ENCODE measurements at regions not wholly inside any gene's neighbourhood (a gene's known extent, or its start where the extent isn't known, plus 50 kb on each side); places are given as distances from the start of the nearest gene placed in this dataset.

GRCh38 chrX:57204306-57204705 is 67.1 kb upstream of the SPIN2A start:
- Histone ChIP-seq H3K4me1 (ENCODE audit: control insufficient read depth, low read depth, low read length) (no peaks in the 10 kb centered on the region), H3K4me3 (ENCODE audit: low read length) (no peak overlapping the region), H3K27ac (ENCODE audit: low read depth, low read length) (no peak overlapping the region), H2BK120ac (ENCODE audit: low read depth, low read length) (no peak overlapping the region), H3K18ac (ENCODE audit: low read length) (no peak overlapping the region), H3K36me3 (ENCODE audit: control insufficient read depth, insufficient read depth, low read length) (no peaks in the 10 kb centered on the region), H2AK5ac (ENCODE audit: low read length) (no peak overlapping the region), H3K23ac (ENCODE audit: low read length) (no peak overlapping the region), H3K27me3 (ENCODE audit: insufficient read depth, low read length, poor library complexity) (no peaks in the 10 kb centered on the region), H3K9ac (ENCODE audit: low read length) (no peak overlapping the region), H3K79me2 (ENCODE audit: control insufficient read depth, insufficient read depth, low read length) (no peaks in the 10 kb centered on the region), H4K5ac (ENCODE audit: low read length) (no peak overlapping the region), H3K79me1 (ENCODE audit: low read length) (no peaks in the 10 kb centered on the region), H2BK15ac (replicated peaks; ENCODE audit: low read depth) (no peak overlapping the region), H3K56ac (ENCODE audit: low read length) (no peak overlapping the region), H2BK5ac (ENCODE audit: low read length) (no peak overlapping the region), H3K4me2 (ENCODE audit: low read length) (no peak overlapping the region), H3K4ac (ENCODE audit: low read depth, low read length) (no peak overlapping the region), H4K8ac (ENCODE audit: low read depth, low read length) (no peak overlapping the region)
- no CpG with 5 or more reads among the region's 1 CpG for WGBS (ENCODE audit: extremely low coverage, insufficient coverage, low lambda C conversion rate)
- no peak for DNase-seq

GRCh38 chrX:57211906-57212305 is 74.6 kb upstream of the FAAH2 start:
- Histone ChIP-seq H3K36me3 (ENCODE audit: control insufficient read depth, insufficient read depth, low read length) (no peaks in the 10 kb centered on the region), H3K4me3 (ENCODE audit: low read length) (no peak overlapping the region), H3K23ac (ENCODE audit: low read length) (no peak overlapping the region), H2BK120ac (ENCODE audit: low read depth, low read length) (no peak overlapping the region), H3K27me3 (ENCODE audit: insufficient read depth, low read length, poor library complexity) (no peaks in the 10 kb centered on the region), H2BK15ac (replicated peaks; ENCODE audit: low read depth) (no peak overlapping the region), H4K8ac (ENCODE audit: low read depth, low read length) (no peak overlapping the region), H3K79me2 (ENCODE audit: control insufficient read depth, insufficient read depth, low read length) (no peaks in the 10 kb centered on the region), H3K9ac (ENCODE audit: low read length) (no peak overlapping the region), H3K4ac (ENCODE audit: low read depth, low read length) (no peak overlapping the region), H3K18ac (ENCODE audit: low read length) (no peak overlapping the region), H3K56ac (ENCODE audit: low read length) (no peak overlapping the region), H4K5ac (ENCODE audit: low read length) (no peak overlapping the region), H3K79me1 (ENCODE audit: low read length) (no peaks in the 10 kb centered on the region), H3K4me1 (ENCODE audit: control insufficient read depth, low read depth, low read length) (no peaks in the 10 kb centered on the region), H2BK5ac (ENCODE audit: low read length) (no peak overlapping the region), H3K27ac (ENCODE audit: low read depth, low read length) (no peak overlapping the region), H3K4me2 (ENCODE audit: low read length) (no peak overlapping the region), H2AK5ac (ENCODE audit: low read length) (no peak overlapping the region)
- peak; percentile 42 for DNase-seq
- no CpG with 5 or more reads among the region's 1 CpG for WGBS (ENCODE audit: extremely low coverage, insufficient coverage, low lambda C conversion rate)

GRCh38 chrX:57227691-57228090 is 58.8 kb upstream of the FAAH2 start:
- Histone ChIP-seq H3K23ac (ENCODE audit: low read length) (no peak overlapping the region), H2BK120ac (ENCODE audit: low read depth, low read length) (peak overlapping the region; percentile 12), H3K36me3 (ENCODE audit: control insufficient read depth, insufficient read depth, low read length) (no peaks in the 10 kb centered on the region), H2BK15ac (replicated peaks; ENCODE audit: low read depth) (no peak overlapping the region), H3K79me2 (ENCODE audit: control insufficient read depth, insufficient read depth, low read length) (no peaks in the 10 kb centered on the region), H3K9ac (ENCODE audit: low read length) (no peak overlapping the region), H3K27me3 (ENCODE audit: insufficient read depth, low read length, poor library complexity) (no peaks in the 10 kb centered on the region), H2BK5ac (ENCODE audit: low read length) (no peak overlapping the region), H3K4me1 (ENCODE audit: control insufficient read depth, low read depth, low read length) (no peaks in the 10 kb centered on the region), H3K27ac (ENCODE audit: low read depth, low read length) (no peak overlapping the region), H2AK5ac (ENCODE audit: low read length) (no peak overlapping the region), H4K8ac (ENCODE audit: low read depth, low read length) (no peak overlapping the region), H3K4ac (ENCODE audit: low read depth, low read length) (no peak overlapping the region), H3K4me3 (ENCODE audit: low read length) (no peak overlapping the region), H3K56ac (ENCODE audit: low read length) (no peak overlapping the region), H4K5ac (ENCODE audit: low read length) (no peak overlapping the region), H3K79me1 (ENCODE audit: low read length) (no peaks in the 10 kb centered on the region), H3K4me2 (ENCODE audit: low read length) (no peak overlapping the region), H3K18ac (ENCODE audit: low read length) (no peak overlapping the region)
- WGBS (ENCODE audit: extremely low coverage, insufficient coverage, low lambda C conversion rate), result no CpG with 5 or more reads among the region's 2 CpGs
- peak; percentile 23 for DNase-seq

- Histone ChIP-seq H2BK5ac (ENCODE audit: low read length) (no peak overlapping the region), H4K5ac (ENCODE audit: low read length) (no peak overlapping the region), H3K27me3 (ENCODE audit: insufficient read depth, low read length, poor library complexity) (no peaks in the 10 kb centered on the region), H3K4me3 (ENCODE audit: low read length) (no peak overlapping the region), H3K23ac (ENCODE audit: low read length) (no peak overlapping the region), H3K9ac (ENCODE audit: low read length) (no peak overlapping the region), H3K4me1 (ENCODE audit: control insufficient read depth, low read depth, low read length) (no peaks in the 10 kb centered on the region), H3K27ac (ENCODE audit: low read depth, low read length) (no peak overlapping the region), H3K36me3 (ENCODE audit: control insufficient read depth, insufficient read depth, low read length) (no peaks in the 10 kb centered on the region), H3K79me1 (ENCODE audit: low read length) (no peaks in the 10 kb centered on the region), H3K18ac (ENCODE audit: low read length) (no peak overlapping the region), H3K79me2 (ENCODE audit: control insufficient read depth, insufficient read depth, low read length) (no peaks in the 10 kb centered on the region), H2BK15ac (replicated peaks; ENCODE audit: low read depth) (no peak overlapping the region), H3K56ac (ENCODE audit: low read length) (no peak overlapping the region), H4K8ac (ENCODE audit: low read depth, low read length) (no peak overlapping the region), H3K4me2 (ENCODE audit: low read length) (no peak overlapping the region), H2BK120ac (ENCODE audit: low read depth, low read length) (no peak overlapping the region), H3K4ac (ENCODE audit: low read depth, low read length) (no peak overlapping the region), H2AK5ac (ENCODE audit: low read length) (no peak overlapping the region)
- DNase-seq, result no peak
- no CpG with 5 or more reads among the region's 3 CpGs for WGBS (ENCODE audit: extremely low coverage, insufficient coverage, low lambda C conversion rate)
Measured at GRCh38 chrX:57232658-57233360, 53.7 kb upstream of the FAAH2 start.

Measured in mesendoderm (in vitro differentiated cells).